H1 (cell line): ENCODE measurements at regions not wholly inside any gene's neighbourhood (a gene's known extent, or its start where the extent isn't known, plus 50 kb on each side); places are given as distances from the start of the nearest gene placed in this dataset.
A peak's percentile ranks its signal among the peaks of the same experiment; 100 is the strongest.
"Not testable (repeated sequence)": the region's sequence is repeated elsewhere in the genome, so short reads cannot be mapped to it uniquely, and the experiment has no call there.

Experiments used
- CTCF ChIA-PET: fragments of 300-600 bp; sonication (Branson Sonifier 250); formaldehyde crosslinking; loops from one replicate; lab custom pipeline; 2021; ENCODE audit not compliant: partially characterized antibody; lab: Charles Lee
- POLR2A ChIA-PET: fragments of 300-600 bp; sonication (Branson Sonifier 250); formaldehyde crosslinking; loops from one replicate; lab custom pipeline; 2021; ENCODE audit warnings: inconsistent platforms; ENCODE audit not compliant: partially characterized antibody; lab: Charles Lee
- DNase-seq, 2 experiments: peaks; one replicate each; pipeline versions ENCODE4 v3.0.0 to v3.0.0-alpha.2; 2010 to 2022; ENCODE audit warnings: low spot score in 2 of 2, low read depth in 1 of 2, mixed read lengths in 1 of 2
- FAIRE-seq: peaks from 2 replicates; lab custom pipeline; 2011; peaks lifted over from hg19 to GRCh38; lab: Jason Lieb, UNC
- H2AFZ ChIP-seq: 2 replicates; pipeline ENCODE4 v1.8.1; 2012; ENCODE audit warnings: low read length, inconsistent platforms
- H2AK5ac ChIP-seq: 2 replicates; pipeline ENCODE4 v1.6.1; 2013; ENCODE audit warnings: low read depth, low read length
- H2BK120ac ChIP-seq: replicated peaks from 2 replicates; pipeline ENCODE3; 2013; ENCODE audit warnings: low read depth, low read length, inconsistent platforms
- H2BK12ac ChIP-seq: 2 replicates; pipeline ENCODE4 v1.6.1; 2013; ENCODE audit warnings: low read depth, low read length
- H2BK15ac ChIP-seq: 2 replicates; pipeline ENCODE4 v1.6.1; 2013; ENCODE audit warnings: low read length
- H2BK20ac ChIP-seq: 2 replicates; pipeline ENCODE4 v1.6.1; 2013; ENCODE audit warnings: low read length
- H2BK5ac ChIP-seq: 2 replicates; pipeline ENCODE4 v1.6.1; 2013; ENCODE audit warnings: low read depth, low read length
- H3K14ac ChIP-seq: 2 replicates; pipeline ENCODE4 v1.6.1; 2013; ENCODE audit warnings: inconsistent platforms; ENCODE audit not compliant: insufficient read length
- H3K18ac ChIP-seq: 2 replicates; pipeline ENCODE4 v1.6.1; 2013; ENCODE audit warnings: low read length; ENCODE audit errors: extremely low read depth
- H3K23ac ChIP-seq: 2 replicates; pipeline ENCODE4 v1.6.1; 2013; ENCODE audit warnings: inconsistent platforms; ENCODE audit not compliant: insufficient read length
- H3K23me2 ChIP-seq: 2 replicates; pipeline ENCODE4 v1.6.1; 2013; ENCODE audit warnings: low read depth, low read length
- H3K27ac ChIP-seq: 2 replicates; pipeline ENCODE4 v1.6.1; 2011; ENCODE audit warnings: low read depth, low read length, inconsistent platforms
- H3K27me3 ChIP-seq, 4 experiments: replicated peaks in 1 of 4; 1 replicate in 1 of 4; 2 replicates in 3 of 4; pipeline versions ENCODE4 v1.6.1 to v1.8.1; 2011 to 2013; ENCODE audit warnings: low read length in 3 of 4, mild to moderate bottlenecking in 3 of 4, inconsistent platforms in 2 of 4, mixed read lengths in 2 of 4, moderate library complexity in 1 of 4; ENCODE audit not compliant: control insufficient read depth in 3 of 4, insufficient read depth in 3 of 4; ENCODE audit errors: extremely low read depth in 1 of 4
- H3K36me3 ChIP-seq, 4 experiments: 2 replicates each; pipeline versions ENCODE4 v1.6.1 to v1.8.1; 2011 to 2013; ENCODE audit warnings: mild to moderate bottlenecking in 4 of 4, low read length in 3 of 4, moderate library complexity in 2 of 4, control low read depth in 1 of 4, inconsistent platforms in 1 of 4; ENCODE audit not compliant: insufficient read depth in 4 of 4, control insufficient read depth in 2 of 4
- H3K4ac ChIP-seq: replicated peaks from 2 replicates; pipeline ENCODE3; 2013; ENCODE audit warnings: low read length, low read depth, mixed read lengths, inconsistent platforms; ENCODE audit not compliant: insufficient read length
- H3K4me1 ChIP-seq, 4 experiments: replicated peaks in 1 of 4; 1 replicate in 1 of 4; 2 replicates in 3 of 4; pipeline versions ENCODE4 v1.6.1 to v1.8.1; 2011 to 2013; ENCODE audit warnings: low read length in 3 of 4, inconsistent platforms in 2 of 4, mixed read lengths in 1 of 4; ENCODE audit not compliant: insufficient read depth in 4 of 4, control insufficient read depth in 3 of 4
- H3K4me2 ChIP-seq, 2 experiments: 2 replicates each; pipeline versions ENCODE4 v1.6.1 to v1.8.1; 2011 to 2013; ENCODE audit warnings: low read depth in 2 of 2, low read length in 2 of 2, control low read depth in 1 of 2, inconsistent platforms in 1 of 2, mild to moderate bottlenecking in 1 of 2; ENCODE audit not compliant: insufficient read depth in 1 of 2
- H3K4me3 ChIP-seq, 4 experiments: fragments of 200-600, 300-600 bp in 1 of 4; sonication (generic), shearing (Covaris generic), sonication (Bioruptor Twin) in 1 of 4; 2 replicates each; pipeline versions ENCODE4 v1.5.1 to v1.8.1; 2011 to 2016; ENCODE audit warnings: low read length in 4 of 4, low read depth in 3 of 4, control low read depth in 2 of 4, inconsistent platforms in 2 of 4, mild to moderate bottlenecking in 2 of 4, mixed read lengths in 1 of 4, moderate library complexity in 1 of 4; ENCODE audit not compliant: insufficient read depth in 2 of 4; ENCODE audit errors: extremely low read depth in 1 of 4
- H3K56ac ChIP-seq: replicated peaks from 2 replicates; pipeline ENCODE3; 2013; ENCODE audit warnings: low read depth, mild to moderate bottlenecking, mixed read lengths, low read length, inconsistent platforms; ENCODE audit not compliant: insufficient read length
- H3K79me1 ChIP-seq: 2 replicates; pipeline ENCODE4 v1.6.1; 2013; ENCODE audit warnings: low read depth, low read length, control low read depth
- H3K79me2 ChIP-seq, 2 experiments: 2 replicates each; pipeline versions ENCODE4 v1.6.1 to v1.8.1; 2012 to 2013; ENCODE audit warnings: low read length in 2 of 2, mild to moderate bottlenecking in 2 of 2, inconsistent platforms in 1 of 2; ENCODE audit not compliant: insufficient read depth in 2 of 2, control insufficient read depth in 1 of 2
- H3K9ac ChIP-seq, 4 experiments: replicated peaks in 1 of 4; 1 replicate in 1 of 4; 2 replicates in 3 of 4; pipeline versions ENCODE4 v1.6.1 to v1.8.1; 2011 to 2013; ENCODE audit warnings: low read depth in 3 of 4, low read length in 3 of 4, control low read depth in 2 of 4, mild to moderate bottlenecking in 2 of 4, moderate library complexity in 2 of 4, inconsistent platforms in 1 of 4; ENCODE audit errors: extremely low read depth in 1 of 4
- H3K9me3 ChIP-seq, 2 experiments: 2 replicates each; pipeline versions ENCODE4 v1.6.1 to v1.8.1; 2012 to 2013; ENCODE audit warnings: mild to moderate bottlenecking in 2 of 2, moderate library complexity in 2 of 2, control low read depth in 1 of 2, inconsistent platforms in 1 of 2, low read depth in 1 of 2, low read length in 1 of 2, mixed read lengths in 1 of 2; ENCODE audit not compliant: insufficient read depth in 2 of 2
- H4K20me1 ChIP-seq, 2 experiments: replicated peaks in 1 of 2; 2 replicates each; pipeline versions ENCODE3 to v1.8.1; 2011 to 2013; ENCODE audit warnings: inconsistent platforms in 2 of 2, low read length in 2 of 2, mild to moderate bottlenecking in 1 of 2; ENCODE audit not compliant: insufficient read depth in 2 of 2, control insufficient read depth in 1 of 2
- H4K5ac ChIP-seq: 2 replicates; pipeline ENCODE4 v1.6.1; 2013; ENCODE audit warnings: low read length, low read depth, mixed read lengths, inconsistent platforms; ENCODE audit not compliant: insufficient read length
- H4K8ac ChIP-seq: 2 replicates; pipeline ENCODE4 v1.8.0; 2013; ENCODE audit warnings: mild to moderate bottlenecking, moderate library complexity, low read length, inconsistent platforms; ENCODE audit not compliant: insufficient read depth; ENCODE audit errors: extremely low read depth
- H4K91ac ChIP-seq: replicated peaks from 2 replicates; pipeline ENCODE3; 2013; ENCODE audit warnings: low read length, mixed read lengths, inconsistent platforms; ENCODE audit not compliant: insufficient read length
- WGBS, 2 experiments: shearing (Covaris generic) in 1 of 2; methylation state at CpG; one replicate each; pipeline versions ENCODE4 v1.1.6 to v1.1.7; 2013 to 2015; ENCODE audit warnings: low lambda C conversion rate in 2 of 2, mixed read lengths in 2 of 2, inconsistent platforms in 1 of 2, low coverage in 1 of 2, missing lambda C conversion rate in 1 of 2; ENCODE audit not compliant: insufficient replicate concordance in 2 of 2, insufficient coverage in 1 of 2, insufficient read length in 1 of 2; ENCODE audit errors: extremely low coverage in 1 of 2, missing lambda C conversion rate in 1 of 2; 5-methylcytosine and 5-hydroxymethylcytosine counted together

- H2BK120ac ChIP-seq, H4K91ac ChIP-seq, H3K9me3 ChIP-seq, H3K23me2 ChIP-seq, H2BK12ac ChIP-seq, FAIRE-seq, H3K23ac ChIP-seq, H4K8ac ChIP-seq, H3K4me2 ChIP-seq, H4K5ac ChIP-seq, DNase-seq, H3K27me3 ChIP-seq, H3K14ac ChIP-seq, H3K79me1 ChIP-seq, H3K9ac ChIP-seq, H2BK20ac ChIP-seq, H3K79me2 ChIP-seq, H3K4me3 ChIP-seq, H2AK5ac ChIP-seq, H3K36me3 ChIP-seq, H2BK15ac ChIP-seq, H3K4me1 ChIP-seq, H3K4ac ChIP-seq, POLR2A ChIA-PET, H2AFZ ChIP-seq, H3K18ac ChIP-seq, H3K56ac ChIP-seq, H4K20me1 ChIP-seq: not testable (repeated sequence)
- 91% methylated on average over 8 of the region's 8 CpGs; no CpG with 5 or more reads in 1 of the 2 experiments for WGBS, 2 experiments
- Histone ChIP-seq H2BK5ac (peak overlapping the region; percentile 60; the same call in 1 of the 2 replicates), H3K27ac (0 out of 2 replicates have a peak overlapping the region, but pooled peaks have one; percentile 29)
- CTCF ChIA-PET = interaction anchor here (0.8 kb wide), 1 partner anchor 26 kb away, joined by 3 read pairs; no protein-coding TSS in a partner anchor
These were observed 1231.5 kb downstream of the ADGRL3 start for GRCh38 chr4:62431513-62432231.
